GM12864 (cell line): ENCODE measurements at regions not wholly inside any gene's neighbourhood (a gene's known extent, or its start where the extent isn't known, plus 50 kb on each side); places are given as distances from the start of the nearest gene placed in this dataset.
"Not testable (repeated sequence)": the region's sequence is repeated elsewhere in the genome, so short reads cannot be mapped to it uniquely, and the experiment has no call there.

ENCODE experiments used
- DNase-seq: peaks from one replicate; pipeline ENCODE4 v3.0.0-alpha.2; 2011; ENCODE audit warnings: low read depth
- H3K4me3 ChIP-seq: 2 replicates; pipeline ENCODE4 v1.5.1; 2011; ENCODE audit warnings: mild to moderate bottlenecking, low read depth, low read length, control low read depth
- CTCF ChIP-seq: IDR thresholded peaks from 2 replicates; pipeline ENCODE4 v1.5.1; 2011; ENCODE audit warnings: low read depth, mild to moderate bottlenecking, moderate library complexity, low read length, control low read depth, inconsistent platforms; ENCODE audit errors: missing control alignments

- no peak for DNase-seq
- no peak for TF ChIP-seq CTCF
- no peak overlapping the region for H3K4me3 ChIP-seq
These were observed 258.8 kb upstream of the NRXN1 start for GRCh38 chr2:51290725-51291124.

- TF ChIP-seq CTCF, result no peak
- DNase-seq, result no peak
- no peak overlapping the region for H3K4me3 ChIP-seq
These were observed 257.1 kb upstream of the NRXN1 start for GRCh38 chr2:51289045-51289444.

GRCh38 chr2:51268191-51268590 is 236.3 kb upstream of the NRXN1 start:
- TF ChIP-seq CTCF, result no peak
- no peak for DNase-seq
- H3K4me3 ChIP-seq, result no peak overlapping the region

GRCh38 chr2:51265539-51265938 is 233.6 kb upstream of the NRXN1 start:
- no peak for DNase-seq
- H3K4me3 ChIP-seq, result no peak overlapping the region
- no peak for TF ChIP-seq CTCF

GRCh38 chr2:51263951-51264350 is 232.0 kb upstream of the NRXN1 start:
- TF ChIP-seq CTCF, result no peak
- DNase-seq, result no peak
- no peak overlapping the region for H3K4me3 ChIP-seq

GRCh38 chr2:51263101-51263500 is 231.2 kb upstream of the NRXN1 start:
- not testable (repeated sequence) for DNase-seq, H3K4me3 ChIP-seq

- DNase-seq, result no peak
- TF ChIP-seq CTCF, result no peak
- H3K4me3 ChIP-seq, result no peak overlapping the region
These were observed 226.4 kb upstream of the NRXN1 start for GRCh38 chr2:51258301-51258700.

- no peak for DNase-seq
- H3K4me3 ChIP-seq, result no peak overlapping the region
- TF ChIP-seq CTCF, result no peak
These were observed 224.8 kb upstream of the NRXN1 start for GRCh38 chr2:51256736-51257135.
